ENCODE measurements at regions not wholly inside any gene's neighbourhood (a gene's known extent, or its start where the extent isn't known, plus 50 kb on each side); places are given as distances from the start of the nearest gene placed in this dataset.

GRCh38 chr3:27859821-27860220, 137.7 kb upstream of the EOMES start:
- DNase-seq (ENCODE audit: low spot score): no peak
- intact Hi-C loops (cut with DNase I): loop anchor here in 1 of 2 donors (5.0 kb wide), 1 partner anchor 648 kb away; no protein-coding TSS in a partner anchor

GRCh38 chr3:27861046-27862036, 139.2 kb upstream of the EOMES start:
- intact Hi-C loops (cut with DNase I): loop anchor here in 1 of 2 donors (5.0 kb wide), 1 partner anchor 649 kb away; no protein-coding TSS in a partner anchor
- no peak for DNase-seq (ENCODE audit: low spot score)

GRCh38 chr3:27865731-27866130, 143.6 kb upstream of the EOMES start:
- intact Hi-C loops (cut with DNase I): no loop called here
- DNase-seq (ENCODE audit: low spot score): no peak

GRCh38 chr3:27869152-27869551, 147.0 kb upstream of the EOMES start:
- intact Hi-C loops (cut with DNase I): no loop called here
- DNase-seq (ENCODE audit: low spot score): no peak

GRCh38 chr3:27877061-27878013, 155.2 kb upstream of the EOMES start:
- no peak for DNase-seq (ENCODE audit: low spot score)
- intact Hi-C loops (cut with DNase I): no loop called here

GRCh38 chr3:27878014-27878383, 155.9 kb upstream of the EOMES start:
- intact Hi-C loops (cut with DNase I): no loop called here
- no peak for DNase-seq (ENCODE audit: low spot score)

- intact Hi-C loops (cut with DNase I): no loop called here
Observed at GRCh38 chr3:27880969-27881892, 159.1 kb upstream of the EOMES start.

GRCh38 chr3:27883266-27883665, 161.1 kb upstream of the EOMES start:
- intact Hi-C loops (cut with DNase I): no loop called here
- DNase-seq (ENCODE audit: low spot score): no peak

More at GRCh38 chr3:27880969-27881892, 159.1 kb upstream of the EOMES start:
- DNase-seq (ENCODE audit: low spot score): no peak

- intact Hi-C loops (cut with DNase I): no loop called here
- DNase-seq (ENCODE audit: low spot score): no peak
Observed at GRCh38 chr3:27885641-27886040, 163.5 kb upstream of the EOMES start.

GRCh38 chr3:27888562-27888961, 166.4 kb upstream of the EOMES start:
- DNase-seq (ENCODE audit: low spot score): no peak
- intact Hi-C loops (cut with DNase I): no loop called here

- DNase-seq (ENCODE audit: low spot score): no peak
- intact Hi-C loops (cut with DNase I): no loop called here
Observed at GRCh38 chr3:27889745-27890144, 167.6 kb upstream of the EOMES start.

GRCh38 chr3:27900316-27900715, 178.2 kb upstream of the EOMES start:
- DNase-seq (ENCODE audit: low spot score): no peak
- intact Hi-C loops (cut with DNase I): no loop called here

GRCh38 chr3:27903446-27903845, 181.3 kb upstream of the EOMES start:
- DNase-seq (ENCODE audit: low spot score): no peak
- intact Hi-C loops (cut with DNase I): no loop called here

GRCh38 chr3:27905625-27906024, 183.5 kb upstream of the EOMES start:
- intact Hi-C loops (cut with DNase I): no loop called here
- no peak for DNase-seq (ENCODE audit: low spot score)

- intact Hi-C loops (cut with DNase I): no loop called here
- no peak for DNase-seq (ENCODE audit: low spot score)
Observed at GRCh38 chr3:27907148-27907547, 185.0 kb upstream of the EOMES start.

GRCh38 chr3:27907929-27908328, 185.8 kb upstream of the EOMES start:
- intact Hi-C loops (cut with DNase I): no loop called here
- no peak for DNase-seq (ENCODE audit: low spot score)

GRCh38 chr3:27910456-27910855, 188.3 kb upstream of the EOMES start:
- DNase-seq (ENCODE audit: low spot score): no peak
- intact Hi-C loops (cut with DNase I): no loop called here

- DNase-seq (ENCODE audit: low spot score): no peak
- intact Hi-C loops (cut with DNase I): no loop called here
Observed at GRCh38 chr3:27914199-27914598, 192.1 kb upstream of the EOMES start.
